HFFc6 (cell line): ENCODE measurements at regions not wholly inside any gene's neighbourhood (a gene's known extent, or its start where the extent isn't known, plus 50 kb on each side); places are given as distances from the start of the nearest gene placed in this dataset.
A peak's percentile ranks its signal among the peaks of the same experiment; 100 is the strongest.
"Not testable (repeated sequence)": the region's sequence is repeated elsewhere in the genome, so short reads cannot be mapped to it uniquely, and the experiment has no call there.

Source experiments
- DNase-seq: peaks from one replicate; pipeline ENCODE4 v3.0.0-alpha.2; 2018
- H3K27ac Mint-ChIP-seq: 2 replicates; pipeline ENCODE4 v1.8.0; 2020; ENCODE audit warnings: mild to moderate bottlenecking, mixed read lengths
- H3K27me3 Mint-ChIP-seq: 2 replicates; pipeline ENCODE4 v1.8.0; 2021; ENCODE audit warnings: mild to moderate bottlenecking, moderate library complexity, mixed read lengths; ENCODE audit not compliant: insufficient read depth
- H3K36me3 Mint-ChIP-seq: 2 replicates; pipeline ENCODE4 v1.8.0; 2021; ENCODE audit warnings: low read depth, mixed read lengths
- H3K4me1 Mint-ChIP-seq: 2 replicates; pipeline ENCODE4 v1.8.0; 2020; ENCODE audit warnings: low read depth, mixed read lengths
- H3K4me3 Mint-ChIP-seq: 2 replicates; pipeline ENCODE4 v1.8.0; 2020; ENCODE audit warnings: mild to moderate bottlenecking, moderate library complexity, mixed read lengths
- H3K9me3 Mint-ChIP-seq: 2 replicates; pipeline ENCODE4 v1.8.0; 2020; ENCODE audit warnings: mild to moderate bottlenecking, mixed read lengths
- TF ChIP-seq, protein P1 (sequence below): fragments of 200-600 bp; sonication (generic); IDR thresholded peaks from 2 replicates; pipeline ENCODE4 v1.5.0; 2021; ENCODE audit warnings: antibody characterized with exemption, mild to moderate bottlenecking

DNA sequence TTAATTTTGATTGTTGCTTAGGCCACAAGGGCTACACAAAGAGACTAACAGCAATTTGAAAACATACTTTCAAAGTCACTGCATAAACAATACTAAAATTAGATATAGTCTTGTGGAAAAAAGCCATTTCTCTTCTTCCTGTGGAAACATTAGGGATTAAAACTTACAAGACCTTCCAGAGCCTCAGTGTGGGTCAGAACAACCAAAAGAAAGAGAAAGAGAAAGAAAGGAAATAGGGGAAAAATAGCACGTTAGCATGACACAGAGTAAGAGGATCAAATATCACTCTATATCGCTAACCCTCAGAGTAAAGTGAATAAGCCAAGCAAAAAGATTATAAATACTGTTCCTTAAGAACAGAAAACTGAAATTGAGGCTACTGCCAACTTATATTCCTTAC lies 127.8 kb upstream of the DIAPH2 start:
- no peak for DNase-seq
- Mint-ChIP-seq H3K36me3 (no peaks in the 10 kb centered on the region), H3K27me3 (peaks cover 1% of the 10 kb centered on the region; the same call in 1 of the 2 replicates), H3K4me1 (no peaks in the 10 kb centered on the region), H3K9me3 (no peaks in the 10 kb centered on the region), H3K27ac (no peak overlapping the region), H3K4me3 (no peak overlapping the region)
- TF ChIP-seq, protein P1, sequence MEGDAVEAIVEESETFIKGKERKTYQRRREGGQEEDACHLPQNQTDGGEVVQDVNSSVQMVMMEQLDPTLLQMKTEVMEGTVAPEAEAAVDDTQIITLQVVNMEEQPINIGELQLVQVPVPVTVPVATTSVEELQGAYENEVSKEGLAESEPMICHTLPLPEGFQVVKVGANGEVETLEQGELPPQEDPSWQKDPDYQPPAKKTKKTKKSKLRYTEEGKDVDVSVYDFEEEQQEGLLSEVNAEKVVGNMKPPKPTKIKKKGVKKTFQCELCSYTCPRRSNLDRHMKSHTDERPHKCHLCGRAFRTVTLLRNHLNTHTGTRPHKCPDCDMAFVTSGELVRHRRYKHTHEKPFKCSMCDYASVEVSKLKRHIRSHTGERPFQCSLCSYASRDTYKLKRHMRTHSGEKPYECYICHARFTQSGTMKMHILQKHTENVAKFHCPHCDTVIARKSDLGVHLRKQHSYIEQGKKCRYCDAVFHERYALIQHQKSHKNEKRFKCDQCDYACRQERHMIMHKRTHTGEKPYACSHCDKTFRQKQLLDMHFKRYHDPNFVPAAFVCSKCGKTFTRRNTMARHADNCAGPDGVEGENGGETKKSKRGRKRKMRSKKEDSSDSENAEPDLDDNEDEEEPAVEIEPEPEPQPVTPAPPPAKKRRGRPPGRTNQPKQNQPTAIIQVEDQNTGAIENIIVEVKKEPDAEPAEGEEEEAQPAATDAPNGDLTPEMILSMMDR = no peak

DNA sequence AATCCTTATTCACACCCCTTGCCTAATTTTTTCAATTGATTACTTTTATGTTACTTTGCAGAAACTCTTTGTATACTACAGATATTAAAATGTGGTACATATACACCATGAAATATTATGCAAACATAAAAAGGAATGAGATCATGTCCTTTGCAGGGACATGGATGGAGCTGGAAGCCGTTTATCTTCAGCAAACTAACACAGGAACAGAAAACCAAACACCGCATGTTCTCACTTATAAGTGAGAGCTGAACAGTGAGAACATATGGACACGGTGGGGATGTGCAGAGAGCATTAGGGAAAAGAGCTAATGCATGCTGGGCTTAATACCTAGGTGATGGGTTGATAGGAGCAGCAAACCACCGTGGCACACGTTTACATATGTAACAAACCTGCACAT lies 123.5 kb upstream of the DIAPH2 start:
- not testable (repeated sequence) for H3K4me1 Mint-ChIP-seq, H3K36me3 Mint-ChIP-seq, DNase-seq, H3K27me3 Mint-ChIP-seq, H3K9me3 Mint-ChIP-seq, H3K27ac Mint-ChIP-seq, H3K4me3 Mint-ChIP-seq

DNA sequence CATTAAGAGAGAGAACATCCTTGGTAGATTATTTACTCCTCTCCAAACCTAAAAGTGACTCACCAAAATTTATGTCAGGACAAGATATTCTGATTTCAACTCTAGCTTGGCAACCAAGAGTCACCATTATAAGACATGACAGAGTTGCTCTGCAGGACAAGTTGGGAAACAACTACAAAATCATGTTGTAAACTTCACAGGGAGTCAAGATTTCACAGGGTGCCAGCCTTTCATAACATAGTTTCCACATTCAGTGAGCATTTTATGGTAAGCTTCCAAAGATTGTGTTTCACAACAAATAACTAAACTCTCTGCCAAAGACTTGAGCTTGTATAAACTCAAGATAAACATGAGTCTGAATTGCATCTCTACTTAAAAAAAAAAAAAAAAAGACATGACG lies 121.0 kb upstream of the DIAPH2 start:
- TF ChIP-seq, protein P1 = no peak
- H3K27ac Mint-ChIP-seq = no peak overlapping the region
- no peaks in the 10 kb centered on the region for H3K36me3 Mint-ChIP-seq
- no peaks in the 10 kb centered on the region for H3K4me1 Mint-ChIP-seq
- DNase-seq = peak; percentile 33
- H3K9me3 Mint-ChIP-seq = no peaks in the 10 kb centered on the region
- H3K4me3 Mint-ChIP-seq = no peak overlapping the region
- peaks cover 1% of the 10 kb centered on the region; the same call in 1 of the 2 replicates for H3K27me3 Mint-ChIP-seq

DNA sequence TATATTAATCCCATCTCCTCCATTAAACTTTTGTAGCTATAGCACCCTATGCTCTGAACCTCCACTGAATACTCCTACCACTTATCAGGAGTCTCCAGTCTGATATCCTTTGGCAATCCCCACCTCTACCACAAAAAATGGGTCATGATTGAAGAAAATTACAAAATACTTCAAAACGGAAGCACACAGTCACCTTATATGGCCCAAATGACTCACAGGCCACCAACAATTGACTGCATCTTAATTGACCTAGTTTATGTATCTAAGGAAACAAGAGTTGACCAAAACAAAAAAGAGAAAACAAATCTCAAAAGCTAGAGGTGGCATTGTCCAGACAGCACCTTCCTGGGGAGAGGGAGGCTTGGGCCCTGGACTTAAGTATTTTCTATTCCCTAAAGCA lies 120.0 kb upstream of the DIAPH2 start:
- H3K36me3 Mint-ChIP-seq = no peaks in the 10 kb centered on the region
- no peaks in the 10 kb centered on the region for H3K4me1 Mint-ChIP-seq
- TF ChIP-seq, protein P1 = no peak
- no peak overlapping the region for H3K27ac Mint-ChIP-seq
- no peak overlapping the region for H3K4me3 Mint-ChIP-seq
- no peaks in the 10 kb centered on the region for H3K9me3 Mint-ChIP-seq
- peaks cover 1% of the 10 kb centered on the region; the same call in 1 of the 2 replicates for H3K27me3 Mint-ChIP-seq
- no peak for DNase-seq

DNA sequence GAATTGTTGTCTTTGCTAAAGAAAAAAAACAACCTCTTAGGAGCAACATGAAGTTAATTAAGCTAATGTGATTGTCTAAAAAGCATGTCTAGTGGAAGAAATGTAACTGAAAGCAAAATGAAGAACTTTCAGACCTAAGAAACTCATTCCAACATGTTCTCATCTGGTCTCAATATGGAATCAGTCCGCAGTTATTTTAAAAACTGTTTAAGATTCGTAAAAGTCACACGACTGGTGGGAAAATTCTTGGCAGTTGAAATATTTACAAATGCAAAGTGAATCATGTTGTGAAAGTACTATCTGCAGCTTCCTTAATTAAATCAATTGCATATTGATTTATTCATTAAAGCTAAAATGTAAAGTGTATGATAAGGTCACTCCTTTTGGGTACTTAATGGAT lies 117.8 kb upstream of the DIAPH2 start:
- Mint-ChIP-seq H3K27me3 (peaks cover 1% of the 10 kb centered on the region; the same call in 1 of the 2 replicates), H3K9me3 (no peaks in the 10 kb centered on the region), H3K27ac (no peak overlapping the region), H3K36me3 (no peaks in the 10 kb centered on the region), H3K4me1 (no peaks in the 10 kb centered on the region), H3K4me3 (no peak overlapping the region)
- no peak for DNase-seq
- TF ChIP-seq, protein P1 = no peak

DNA sequence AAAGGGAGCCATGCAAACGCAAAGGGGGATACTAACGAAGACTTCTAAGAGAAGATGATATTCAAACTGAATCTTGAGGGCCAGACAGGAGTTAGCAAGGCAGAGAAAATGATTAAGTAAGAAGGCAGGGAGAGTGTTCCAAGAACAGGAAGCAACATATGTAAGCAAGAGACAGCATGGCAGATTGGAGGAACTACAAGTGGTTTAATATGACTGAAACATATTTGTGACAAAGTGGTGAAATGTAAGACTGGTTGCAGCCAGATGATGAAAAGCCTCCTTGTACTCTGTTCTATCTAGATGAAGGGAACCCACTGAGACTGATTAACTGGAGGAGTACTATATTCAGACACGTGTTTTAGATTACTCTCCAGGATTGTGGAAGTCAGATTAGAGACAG lies 116.6 kb upstream of the DIAPH2 start:
- H3K36me3 Mint-ChIP-seq = no peaks in the 10 kb centered on the region
- no peaks in the 10 kb centered on the region for H3K4me1 Mint-ChIP-seq
- H3K9me3 Mint-ChIP-seq = no peaks in the 10 kb centered on the region
- TF ChIP-seq, protein P1 = no peak
- no peak overlapping the region for H3K4me3 Mint-ChIP-seq
- no peak overlapping the region for H3K27ac Mint-ChIP-seq
- no peak for DNase-seq
- H3K27me3 Mint-ChIP-seq = peaks cover 1% of the 10 kb centered on the region; the same call in 1 of the 2 replicates
